ENCODE measurements at regions not wholly inside any gene's neighbourhood (a gene's known extent, or its start where the extent isn't known, plus 50 kb on each side); places are given as distances from the start of the nearest gene placed in this dataset.

GRCh38 chr7:12456506-12456905, 52.8 kb upstream of the VWDE start:
- H3K27ac Mint-ChIP-seq (ENCODE audit: unreplicated experiment) = no peak overlapping the region

GRCh38 chr7:12458520-12459131, 55.0 kb upstream of the VWDE start:
- peak; percentile 92 for TF ChIP-seq CTCF (IDR thresholded peaks at IDR 0.05)
- Mint-ChIP-seq H3K27ac (ENCODE audit: unreplicated experiment) (no peak overlapping the region), H3K36me3 (ENCODE audit: low read depth) (no peaks in the 10 kb centered on the region), H3K9me3 (ENCODE audit: low read depth) (no peaks in the 10 kb centered on the region), H3K27me3 (ENCODE audit: low read depth) (peaks cover 4% of the 10 kb centered on the region), H3K4me1 (ENCODE audit: low read depth) (peaks cover 8% of the 10 kb centered on the region), H3K4me3 (ENCODE audit: unreplicated experiment) (no peak overlapping the region)
- DNase-seq (ENCODE audit: low spot score) = no peak

More at GRCh38 chr7:12456506-12456905, 52.8 kb upstream of the VWDE start:
- Mint-ChIP-seq H3K4me1 (ENCODE audit: low read depth) (peaks cover 8% of the 10 kb centered on the region), H3K9me3 (ENCODE audit: low read depth) (no peaks in the 10 kb centered on the region), H3K4me3 (ENCODE audit: unreplicated experiment) (no peak overlapping the region), H3K27me3 (ENCODE audit: low read depth) (peaks cover 4% of the 10 kb centered on the region), H3K36me3 (ENCODE audit: low read depth) (no peaks in the 10 kb centered on the region)
- DNase-seq (ENCODE audit: low spot score) = no peak
- TF ChIP-seq CTCF (IDR thresholded peaks at IDR 0.05) = no peak

- H3K4me1 Mint-ChIP-seq (ENCODE audit: low read depth) = no peaks in the 10 kb centered on the region
- no peaks in the 10 kb centered on the region for H3K9me3 Mint-ChIP-seq (ENCODE audit: low read depth)
- no peak overlapping the region for H3K4me3 Mint-ChIP-seq (ENCODE audit: unreplicated experiment)
- H3K27ac Mint-ChIP-seq (ENCODE audit: unreplicated experiment) = no peak overlapping the region
- peaks cover 4% of the 10 kb centered on the region for H3K27me3 Mint-ChIP-seq (ENCODE audit: low read depth)
- no peaks in the 10 kb centered on the region for H3K36me3 Mint-ChIP-seq (ENCODE audit: low read depth)
- no peak for DNase-seq (ENCODE audit: low spot score)
- TF ChIP-seq CTCF (IDR thresholded peaks at IDR 0.05) = no peak
Observed at GRCh38 chr7:12467837-12468236, 64.2 kb upstream of the VWDE start.

GRCh38 chr7:12469568-12469967, 65.9 kb upstream of the VWDE start:
- Mint-ChIP-seq H3K4me1 (ENCODE audit: low read depth) (no peaks in the 10 kb centered on the region), H3K4me3 (ENCODE audit: unreplicated experiment) (no peak overlapping the region), H3K9me3 (ENCODE audit: low read depth) (no peaks in the 10 kb centered on the region), H3K36me3 (ENCODE audit: low read depth) (no peaks in the 10 kb centered on the region), H3K27me3 (ENCODE audit: low read depth) (peaks cover 4% of the 10 kb centered on the region), H3K27ac (ENCODE audit: unreplicated experiment) (no peak overlapping the region)
- TF ChIP-seq CTCF (IDR thresholded peaks at IDR 0.05) = no peak
- no peak for DNase-seq (ENCODE audit: low spot score)

GRCh38 chr7:12470930-12471329, 67.3 kb upstream of the VWDE start:
- Mint-ChIP-seq H3K27ac (ENCODE audit: unreplicated experiment) (no peak overlapping the region), H3K36me3 (ENCODE audit: low read depth) (no peaks in the 10 kb centered on the region), H3K27me3 (ENCODE audit: low read depth) (no peaks in the 10 kb centered on the region), H3K9me3 (ENCODE audit: low read depth) (no peaks in the 10 kb centered on the region), H3K4me1 (ENCODE audit: low read depth) (peaks cover 8% of the 10 kb centered on the region), H3K4me3 (ENCODE audit: unreplicated experiment) (no peak overlapping the region)
- DNase-seq (ENCODE audit: low spot score) = no peak
- TF ChIP-seq CTCF (IDR thresholded peaks at IDR 0.05) = no peak

Data from chondrocyte (in vitro differentiated cells).